ENCODE measurements at regions not wholly inside any gene's neighbourhood (a gene's known extent, or its start where the extent isn't known, plus 50 kb on each side); places are given as distances from the start of the nearest gene placed in this dataset.

DNA sequence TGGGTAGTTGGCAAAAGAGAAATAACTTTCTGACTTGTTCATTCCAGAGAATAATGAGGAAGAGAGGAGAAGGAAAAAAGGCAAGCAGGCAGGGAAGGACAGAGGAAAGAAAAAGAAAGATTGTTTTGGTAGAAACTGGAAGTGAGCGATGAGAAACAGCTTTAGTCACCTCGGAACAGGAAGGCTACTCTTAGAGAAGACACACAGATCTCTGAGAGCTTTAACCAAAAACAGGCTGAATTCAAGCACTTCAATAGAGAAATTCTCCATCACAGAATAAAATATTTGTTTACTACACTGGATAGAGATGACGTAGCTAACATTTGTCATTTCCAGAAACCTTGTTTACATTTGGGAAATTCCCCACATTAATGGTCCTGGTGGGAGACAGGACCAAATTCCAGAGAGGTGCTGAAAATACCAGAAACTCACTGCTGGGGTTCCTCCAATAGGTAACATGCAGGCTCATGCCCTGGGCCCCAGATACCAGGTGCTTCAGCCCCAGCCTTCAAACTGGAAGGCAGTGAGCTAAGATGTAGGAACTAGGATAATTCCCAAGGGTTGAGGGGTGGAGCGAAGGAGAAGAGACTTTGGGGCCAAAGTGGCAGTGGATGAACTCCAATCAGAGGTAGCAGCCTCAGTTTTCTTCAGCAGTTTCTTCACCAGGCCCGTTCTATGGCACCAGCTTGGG lies 227.7 kb upstream of the GRAMD2B start:
- TF ChIP-seq, protein P1, sequence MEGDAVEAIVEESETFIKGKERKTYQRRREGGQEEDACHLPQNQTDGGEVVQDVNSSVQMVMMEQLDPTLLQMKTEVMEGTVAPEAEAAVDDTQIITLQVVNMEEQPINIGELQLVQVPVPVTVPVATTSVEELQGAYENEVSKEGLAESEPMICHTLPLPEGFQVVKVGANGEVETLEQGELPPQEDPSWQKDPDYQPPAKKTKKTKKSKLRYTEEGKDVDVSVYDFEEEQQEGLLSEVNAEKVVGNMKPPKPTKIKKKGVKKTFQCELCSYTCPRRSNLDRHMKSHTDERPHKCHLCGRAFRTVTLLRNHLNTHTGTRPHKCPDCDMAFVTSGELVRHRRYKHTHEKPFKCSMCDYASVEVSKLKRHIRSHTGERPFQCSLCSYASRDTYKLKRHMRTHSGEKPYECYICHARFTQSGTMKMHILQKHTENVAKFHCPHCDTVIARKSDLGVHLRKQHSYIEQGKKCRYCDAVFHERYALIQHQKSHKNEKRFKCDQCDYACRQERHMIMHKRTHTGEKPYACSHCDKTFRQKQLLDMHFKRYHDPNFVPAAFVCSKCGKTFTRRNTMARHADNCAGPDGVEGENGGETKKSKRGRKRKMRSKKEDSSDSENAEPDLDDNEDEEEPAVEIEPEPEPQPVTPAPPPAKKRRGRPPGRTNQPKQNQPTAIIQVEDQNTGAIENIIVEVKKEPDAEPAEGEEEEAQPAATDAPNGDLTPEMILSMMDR (conservative IDR thresholded peaks at IDR 0.05; ENCODE audit: low read length) = no peak
- TF ChIP-seq EZH2phosphoT487 (IDR thresholded peaks at IDR 0.05; ENCODE audit: borderline replicate concordance, low read depth, low read length) = no peak
